HG03175 (cell line): ENCODE measurements at regions not wholly inside any gene's neighbourhood (a gene's known extent, or its start where the extent isn't known, plus 50 kb on each side); places are given as distances from the start of the nearest gene placed in this dataset.
A peak's percentile ranks its signal among the peaks of the same experiment; 100 is the strongest.
"Not testable (repeated sequence)": the region's sequence is repeated elsewhere in the genome, so short reads cannot be mapped to it uniquely, and the experiment has no call there.

Experiments used
- ATAC-seq: cut with Tn5 transposase; IDR thresholded peaks from one replicate; pipeline ENCODE4 v1.9.1; 2021; ENCODE audit warnings: mild to moderate bottlenecking, moderate library complexity; ENCODE audit not compliant: unreplicated experiment

- not testable (repeated sequence) for ATAC-seq
These were observed 79.5 kb upstream of the ABCD2 start for GRCh38 chr12:39699079-39699478.

- ATAC-seq = no peak
These were observed 77.5 kb upstream of the ABCD2 start for GRCh38 chr12:39697108-39697507.

- no peak for ATAC-seq
These were observed 72.8 kb upstream of the ABCD2 start for GRCh38 chr12:39692258-39692853.

GRCh38 chr12:39685854-39686657 lies 66.5 kb upstream of the ABCD2 start:
- no peak for ATAC-seq

- ATAC-seq = peak; percentile 50
These were observed 63.3 kb upstream of the ABCD2 start for GRCh38 chr12:39682689-39683477.

- no peak for ATAC-seq
These were observed 55.7 kb upstream of the ABCD2 start for GRCh38 chr12:39675263-39675662.

- ATAC-seq = no peak
These were observed 53.4 kb upstream of the ABCD2 start for GRCh38 chr12:39672976-39673375.

GRCh38 chr12:39671898-39672875 lies 52.6 kb upstream of the ABCD2 start:
- no peak for ATAC-seq

- ATAC-seq = not testable (repeated sequence)
These were observed 49.9 kb upstream of the ABCD2 start for GRCh38 chr12:39669539-39669938.
